ENCODE measurements at regions not wholly inside any gene's neighbourhood (a gene's known extent, or its start where the extent isn't known, plus 50 kb on each side); places are given as distances from the start of the nearest gene placed in this dataset.

GRCh38 chr4:26201120-26201519 lies 119.7 kb upstream of the RBPJ start:
- TF ChIP-seq CTCF (IDR thresholded peaks at IDR 0.05; ENCODE audit: insufficient read depth, low read length): no peak
- no peak for TF ChIP-seq POLR2AphosphoS5 (IDR thresholded peaks at IDR 0.05; ENCODE audit: low read depth)

Measured in HL-60 (cell line).